Mesodermal cell (in vitro differentiated cells): ENCODE measurements at regions not wholly inside any gene's neighbourhood (a gene's known extent, or its start where the extent isn't known, plus 50 kb on each side); places are given as distances from the start of the nearest gene placed in this dataset.

Experiments used
- H3K27ac ChIP-seq: 2 replicates; pipeline ENCODE4 v1.7.0; 2013; ENCODE audit warnings: mild to moderate bottlenecking, low read depth, low read length, moderate library complexity; ENCODE audit not compliant: severe bottlenecking
- H3K36me3 ChIP-seq: 2 replicates; pipeline ENCODE4 v1.7.1; 2013; ENCODE audit warnings: mild to moderate bottlenecking, low read length, moderate library complexity; ENCODE audit not compliant: control insufficient read depth, insufficient read depth
- H3K4me1 ChIP-seq: one replicate; pipeline ENCODE4 v1.7.1; 2013; ENCODE audit warnings: mild to moderate bottlenecking, low read length; ENCODE audit not compliant: insufficient read depth, control insufficient read depth, poor library complexity, severe bottlenecking
- H3K4me3 ChIP-seq: 2 replicates; pipeline ENCODE4 v1.7.0; 2013; ENCODE audit warnings: low read length, control low read depth, mild to moderate bottlenecking; ENCODE audit not compliant: insufficient read depth, poor library complexity, severe bottlenecking; ENCODE audit errors: extremely low read depth
- H3K9me3 ChIP-seq: 2 replicates; pipeline ENCODE4 v1.7.1; 2013; ENCODE audit warnings: mild to moderate bottlenecking, low read length, moderate library complexity; ENCODE audit not compliant: control insufficient read depth
- WGBS, 2 experiments: methylation state at CpG; one replicate each; pipeline ENCODE4 v1.1.5; 2013; ENCODE audit warnings: missing lambda C conversion rate in 2 of 2; ENCODE audit not compliant: insufficient coverage in 2 of 2; 5-methylcytosine and 5-hydroxymethylcytosine counted together

GRCh38 chrX:96615448-96615847 is 69.2 kb upstream of the DIAPH2 start:
- Histone ChIP-seq H3K9me3 (no peaks in the 10 kb centered on the region), H3K27ac (no peak overlapping the region), H3K36me3 (no peaks in the 10 kb centered on the region), H3K4me3 (no peak overlapping the region), H3K4me1 (no peaks in the 10 kb centered on the region)
- 100% methylated on average over 1 of the region's 4 CpGs; no CpG with 5 or more reads in 1 of the 2 experiments for WGBS, 2 experiments

- H3K36me3 ChIP-seq = no peaks in the 10 kb centered on the region
Observed at GRCh38 chrX:96619588-96619987, 65.1 kb upstream of the DIAPH2 start.

GRCh38 chrX:96621811-96622210 is 62.8 kb upstream of the DIAPH2 start:
- no peak overlapping the region for H3K4me3 ChIP-seq
- H3K27ac ChIP-seq = no peak overlapping the region
- no peaks in the 10 kb centered on the region for H3K9me3 ChIP-seq
- no peaks in the 10 kb centered on the region for H3K4me1 ChIP-seq
- H3K36me3 ChIP-seq = no peaks in the 10 kb centered on the region
- no CpG with 5 or more reads among the region's 1 CpG for WGBS, 2 experiments

More at GRCh38 chrX:96619588-96619987, 65.1 kb upstream of the DIAPH2 start:
- no peaks in the 10 kb centered on the region for H3K9me3 ChIP-seq
- no peak overlapping the region for H3K27ac ChIP-seq
- H3K4me3 ChIP-seq = no peak overlapping the region
- H3K4me1 ChIP-seq = no peaks in the 10 kb centered on the region
